ENCODE measurements at regions not wholly inside any gene's neighbourhood (a gene's known extent, or its start where the extent isn't known, plus 50 kb on each side); places are given as distances from the start of the nearest gene placed in this dataset.

GRCh38 chr12:76244300-76244699 lies 103.9 kb downstream of the BBS10 start:
- no peak overlapping the region for H3K27ac Mint-ChIP-seq
- H3K9me3 Mint-ChIP-seq, result no peaks in the 10 kb centered on the region
- H3K4me3 Mint-ChIP-seq, result no peak overlapping the region
- peaks cover 21% of the 10 kb centered on the region for H3K27me3 Mint-ChIP-seq
- no peak for DNase-seq
- H3K36me3 Mint-ChIP-seq, result no peaks in the 10 kb centered on the region
- H3K4me1 Mint-ChIP-seq, result no peaks in the 10 kb centered on the region

DNA sequence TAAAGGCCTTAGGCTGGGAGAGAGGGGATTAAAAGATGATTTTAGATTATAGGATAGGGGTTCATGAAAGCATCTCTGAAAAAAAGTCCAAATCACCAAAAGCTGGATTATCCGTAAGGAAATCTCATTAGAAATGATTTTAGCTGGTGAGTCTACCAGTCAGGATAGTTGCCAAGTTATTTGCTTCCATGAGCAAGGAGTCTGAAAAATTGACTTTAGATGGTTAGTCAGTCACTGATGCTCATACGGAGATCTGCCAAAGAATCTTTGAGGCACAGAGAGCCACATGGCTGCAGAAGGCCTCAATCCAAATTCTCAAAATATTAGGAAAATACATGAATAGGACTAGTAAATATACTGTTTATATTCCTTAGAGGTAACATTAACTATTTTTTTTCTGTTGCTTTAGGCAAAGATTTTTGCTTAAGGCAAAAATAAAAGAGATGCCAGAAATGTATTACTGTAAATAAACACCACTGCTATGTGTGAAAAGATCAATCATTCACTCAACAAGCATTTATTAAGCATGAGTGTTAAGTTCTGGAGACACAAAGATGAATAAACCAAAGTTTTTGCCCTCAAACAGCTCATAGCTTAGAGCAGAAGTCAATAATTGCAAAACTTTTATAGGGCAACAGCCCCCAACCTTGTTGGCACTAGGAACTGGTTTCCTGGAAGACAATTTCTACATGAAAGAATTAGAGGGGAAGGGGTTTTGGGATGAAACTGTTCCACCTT lies 105.2 kb downstream of the BBS10 start:
- Mint-ChIP-seq H3K9me3 (no peaks in the 10 kb centered on the region), H3K4me3 (no peak overlapping the region), H3K36me3 (no peaks in the 10 kb centered on the region), H3K27me3 (peaks cover 15% of the 10 kb centered on the region), H3K27ac (no peak overlapping the region), H3K4me1 (no peaks in the 10 kb centered on the region)
- DNase-seq, result no peak

- no peak overlapping the region for H3K4me3 Mint-ChIP-seq
- H3K9me3 Mint-ChIP-seq, result no peaks in the 10 kb centered on the region
- DNase-seq, result no peak
- H3K4me1 Mint-ChIP-seq, result no peaks in the 10 kb centered on the region
- no peaks in the 10 kb centered on the region for H3K36me3 Mint-ChIP-seq
- H3K27me3 Mint-ChIP-seq, result peaks cover 6% of the 10 kb centered on the region
- no peak overlapping the region for H3K27ac Mint-ChIP-seq
These were observed 106.8 kb downstream of the BBS10 start for GRCh38 chr12:76241371-76241770.

DNA sequence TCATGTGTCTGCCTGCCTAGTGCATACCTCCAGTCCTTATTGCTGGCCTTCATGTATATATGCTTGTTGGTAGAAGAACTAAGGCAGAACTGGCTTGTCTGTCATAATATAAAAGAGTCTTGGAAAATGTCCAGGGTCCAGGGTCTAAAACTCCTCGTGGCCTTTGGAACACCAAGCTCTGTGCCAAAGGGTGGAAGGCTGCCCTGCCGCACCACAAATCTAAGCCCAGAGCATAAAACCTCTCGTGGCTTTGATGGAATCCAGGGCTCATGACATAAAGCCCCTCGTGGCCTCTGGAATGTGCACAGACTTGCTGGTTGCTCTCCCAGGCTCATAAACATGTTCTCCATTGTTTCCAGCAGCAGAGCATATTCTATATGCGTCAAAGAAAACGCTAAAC lies 107.9 kb downstream of the BBS10 start:
- H3K4me1 Mint-ChIP-seq, result no peaks in the 10 kb centered on the region
- H3K27ac Mint-ChIP-seq, result no peak overlapping the region
- no peak overlapping the region for H3K4me3 Mint-ChIP-seq
- peaks cover 3% of the 10 kb centered on the region for H3K27me3 Mint-ChIP-seq
- H3K36me3 Mint-ChIP-seq, result no peaks in the 10 kb centered on the region
- no peaks in the 10 kb centered on the region for H3K9me3 Mint-ChIP-seq
- DNase-seq, result no peak

GRCh38 chr12:76238688-76239087 lies 109.5 kb downstream of the BBS10 start:
- no peak overlapping the region for H3K27ac Mint-ChIP-seq
- H3K4me3 Mint-ChIP-seq, result no peak overlapping the region
- no peaks in the 10 kb centered on the region for H3K36me3 Mint-ChIP-seq
- no peaks in the 10 kb centered on the region for H3K27me3 Mint-ChIP-seq
- no peaks in the 10 kb centered on the region for H3K4me1 Mint-ChIP-seq
- DNase-seq, result no peak
- no peaks in the 10 kb centered on the region for H3K9me3 Mint-ChIP-seq

GRCh38 chr12:76237086-76237701 lies 111.0 kb downstream of the BBS10 start:
- Mint-ChIP-seq H3K36me3 (no peaks in the 10 kb centered on the region), H3K9me3 (no peaks in the 10 kb centered on the region), H3K4me1 (no peaks in the 10 kb centered on the region), H3K27me3 (no peaks in the 10 kb centered on the region), H3K27ac (no peak overlapping the region), H3K4me3 (no peak overlapping the region)
- no peak for DNase-seq

- Mint-ChIP-seq H3K27me3 (no peaks in the 10 kb centered on the region), H3K9me3 (no peaks in the 10 kb centered on the region), H3K36me3 (no peaks in the 10 kb centered on the region), H3K4me3 (no peak overlapping the region), H3K27ac (no peak overlapping the region), H3K4me1 (no peaks in the 10 kb centered on the region)
- DNase-seq, result no peak
These were observed 111.6 kb downstream of the BBS10 start for GRCh38 chr12:76236640-76237039.

GRCh38 chr12:76234741-76235140 lies 113.5 kb downstream of the BBS10 start:
- Mint-ChIP-seq H3K4me1 (no peaks in the 10 kb centered on the region), H3K9me3 (no peaks in the 10 kb centered on the region), H3K27ac (no peak overlapping the region), H3K36me3 (no peaks in the 10 kb centered on the region), H3K4me3 (no peak overlapping the region), H3K27me3 (peaks cover 12% of the 10 kb centered on the region)
- no peak for DNase-seq

DNA sequence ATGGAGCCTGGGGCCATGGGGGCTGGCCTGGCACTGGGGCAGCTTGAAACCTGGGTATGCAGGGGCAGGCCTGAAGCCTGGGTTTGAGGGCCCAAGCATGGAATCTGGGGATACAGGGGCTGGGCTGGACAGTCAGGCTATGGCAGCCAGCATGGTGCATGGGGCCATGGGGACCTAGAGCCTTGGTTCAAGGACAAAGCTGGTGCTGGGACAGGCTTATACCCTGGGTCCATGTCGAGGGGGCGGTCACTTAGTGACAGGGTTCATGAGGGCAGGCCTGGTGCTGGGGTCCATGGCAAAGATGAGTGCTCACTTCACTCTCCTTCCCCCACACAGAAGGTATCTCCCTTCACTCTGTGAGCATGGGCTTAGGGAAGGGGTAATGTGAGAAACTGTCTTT lies 116.2 kb downstream of the BBS10 start:
- Mint-ChIP-seq H3K27me3 (peaks cover 28% of the 10 kb centered on the region), H3K4me1 (no peaks in the 10 kb centered on the region), H3K36me3 (no peaks in the 10 kb centered on the region), H3K27ac (no peak overlapping the region), H3K4me3 (no peak overlapping the region), H3K9me3 (no peaks in the 10 kb centered on the region)
- no peak for DNase-seq

DNA sequence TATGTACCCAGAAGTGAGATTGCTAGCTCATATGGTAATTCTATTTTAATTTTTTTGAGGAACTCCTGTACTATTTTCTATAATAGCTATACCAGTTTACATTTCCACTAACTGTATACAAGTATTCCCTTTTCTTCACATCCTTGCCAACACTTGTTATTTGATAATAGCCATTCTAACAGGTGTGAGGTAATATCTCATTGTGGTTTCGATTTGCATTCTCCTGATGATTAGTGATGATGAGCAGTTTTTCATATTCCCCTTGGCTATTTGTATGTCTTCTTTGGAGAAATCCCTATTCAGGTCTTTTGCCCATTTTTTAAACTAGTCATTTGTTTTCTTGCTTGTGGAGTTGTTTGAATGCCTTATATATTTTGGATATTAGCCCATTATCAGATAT lies 121.3 kb downstream of the BBS10 start:
- Mint-ChIP-seq H3K9me3 (no peaks in the 10 kb centered on the region), H3K27ac (no peak overlapping the region), H3K27me3 (peaks cover 38% of the 10 kb centered on the region), H3K4me3 (no peak overlapping the region), H3K36me3 (no peaks in the 10 kb centered on the region), H3K4me1 (no peaks in the 10 kb centered on the region)
- DNase-seq, result no peak

DNA sequence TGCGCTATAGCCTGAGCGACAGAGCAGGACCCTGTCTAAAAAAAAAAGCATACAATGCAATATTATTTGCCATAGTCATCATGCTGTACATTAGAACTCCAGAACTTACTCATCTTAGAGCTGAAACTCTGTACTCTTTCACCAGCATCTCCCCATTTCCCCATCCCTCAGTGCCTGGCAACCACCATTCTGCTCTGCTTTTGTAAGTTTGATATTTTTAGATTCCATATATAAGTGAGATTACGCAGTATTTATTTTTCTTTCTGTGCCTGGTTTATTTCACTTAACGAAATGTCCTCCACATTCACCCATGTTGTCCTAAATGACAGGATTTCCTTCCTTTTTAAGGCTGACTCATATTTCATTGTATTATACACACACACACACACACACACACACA lies 121.8 kb downstream of the BBS10 start:
- Mint-ChIP-seq H3K9me3 (no peaks in the 10 kb centered on the region), H3K27ac (no peak overlapping the region), H3K4me1 (no peaks in the 10 kb centered on the region), H3K36me3 (no peaks in the 10 kb centered on the region), H3K4me3 (no peak overlapping the region), H3K27me3 (peaks cover 38% of the 10 kb centered on the region)
- DNase-seq, result no peak

GRCh38 chr12:76223869-76224268 lies 124.3 kb downstream of the BBS10 start:
- no peak overlapping the region for H3K4me3 Mint-ChIP-seq
- H3K9me3 Mint-ChIP-seq, result no peaks in the 10 kb centered on the region
- no peak overlapping the region for H3K27ac Mint-ChIP-seq
- no peaks in the 10 kb centered on the region for H3K36me3 Mint-ChIP-seq
- H3K27me3 Mint-ChIP-seq, result peaks cover 26% of the 10 kb centered on the region
- no peaks in the 10 kb centered on the region for H3K4me1 Mint-ChIP-seq
- no peak for DNase-seq

GRCh38 chr12:76220980-76221379 lies 127.2 kb downstream of the BBS10 start:
- H3K27ac Mint-ChIP-seq, result no peak overlapping the region
- no peaks in the 10 kb centered on the region for H3K9me3 Mint-ChIP-seq

GRCh38 chr12:76219806-76220205 lies 128.4 kb downstream of the BBS10 start:
- H3K4me1 Mint-ChIP-seq, result no peaks in the 10 kb centered on the region
- no peak overlapping the region for H3K4me3 Mint-ChIP-seq
- no peak for DNase-seq
- no peak overlapping the region for H3K27ac Mint-ChIP-seq
- H3K27me3 Mint-ChIP-seq, result peaks cover 8% of the 10 kb centered on the region
- H3K36me3 Mint-ChIP-seq, result no peaks in the 10 kb centered on the region
- H3K9me3 Mint-ChIP-seq, result no peaks in the 10 kb centered on the region

More at GRCh38 chr12:76220980-76221379, 127.2 kb downstream of the BBS10 start:
- Mint-ChIP-seq H3K4me3 (no peak overlapping the region), H3K27me3 (peaks cover 15% of the 10 kb centered on the region), H3K36me3 (no peaks in the 10 kb centered on the region), H3K4me1 (no peaks in the 10 kb centered on the region)
- DNase-seq, result no peak

DNA sequence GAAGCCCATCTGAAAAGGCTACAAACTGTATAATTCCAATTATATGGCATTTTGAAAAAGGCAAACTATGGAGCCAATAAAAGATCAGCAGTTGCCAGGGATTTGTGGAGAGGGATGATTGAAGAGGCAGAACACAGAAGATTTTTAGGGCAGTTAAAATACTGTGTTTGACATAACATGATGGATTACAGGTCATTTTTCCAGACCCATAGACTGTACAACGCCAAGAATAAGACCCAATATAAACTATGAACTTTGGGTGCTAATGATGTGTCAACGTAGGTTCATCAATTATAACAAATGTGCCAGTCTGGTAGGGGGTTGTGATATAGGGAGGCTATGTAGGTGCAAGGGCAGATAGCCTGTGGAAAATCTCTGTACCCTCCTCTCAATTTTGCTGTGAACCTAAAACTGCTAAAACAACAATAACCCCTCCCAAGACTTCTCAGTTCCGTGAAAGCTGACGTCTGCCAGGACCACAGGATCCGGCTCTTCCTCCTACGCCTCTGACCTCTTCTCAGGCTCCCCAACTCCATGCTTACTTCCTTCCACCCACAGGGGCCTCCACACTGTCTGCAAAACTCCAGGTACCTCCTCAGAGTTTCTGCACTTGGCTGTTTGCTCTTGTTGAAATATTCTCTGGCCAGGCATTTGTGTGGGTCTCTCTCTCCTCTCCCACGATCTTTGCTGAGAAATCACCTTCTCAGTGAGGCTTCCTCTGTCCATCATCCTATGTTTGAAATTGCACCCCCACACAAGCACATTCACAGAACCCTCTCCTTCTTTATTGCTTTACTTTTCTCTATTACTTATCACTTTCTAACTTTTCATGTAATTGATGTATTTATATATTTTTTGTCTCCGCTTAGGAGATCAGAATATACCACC lies 131.4 kb downstream of the BBS10 start:
- no peaks in the 10 kb centered on the region for H3K4me1 Mint-ChIP-seq
- no peaks in the 10 kb centered on the region for H3K36me3 Mint-ChIP-seq
- H3K9me3 Mint-ChIP-seq, result no peaks in the 10 kb centered on the region
- H3K4me3 Mint-ChIP-seq, result no peak overlapping the region
- no peak for DNase-seq
- H3K27me3 Mint-ChIP-seq, result peaks cover 5% of the 10 kb centered on the region
- no peak overlapping the region for H3K27ac Mint-ChIP-seq

All from activated naive CD8-positive, alpha-beta T cell treated with anti-CD3 and anti-CD28 coated beads for 36 hours (primary cell).